Thyroid gland (tissue), 4 donors: ENCODE measurements at regions not wholly inside any gene's neighbourhood (a gene's known extent, or its start where the extent isn't known, plus 50 kb on each side); places are given as distances from the start of the nearest gene placed in this dataset.

ENCODE experiments used
- DNase-seq, 2 donors: peaks; one replicate each; pipeline ENCODE4 v3.0.0-alpha.2; 2019
- H3K27ac ChIP-seq, 3 donors: fragments of 200-600 bp; sonication (generic); 1 replicate in 2 of 3; 2 replicates in 1 of 3; pipeline ENCODE4 v1.5.1; 2016 to 2019; ENCODE audit warnings: mild to moderate bottlenecking in 1 of 3, moderate library complexity in 1 of 3
- H3K27me3 ChIP-seq: fragments of 200-600 bp; sonication (generic); one replicate; pipeline ENCODE4 v1.5.1; 2019
- H3K36me3 ChIP-seq, 2 donors: fragments of 200-600 bp; sonication (generic); one replicate each; pipeline ENCODE4 v1.5.1; 2016 to 2019
- H3K4me1 ChIP-seq, 2 donors: fragments of 200-600 bp; sonication (generic); one replicate each; pipeline ENCODE4 v1.5.1; 2017 to 2019
- H3K4me3 ChIP-seq, 3 donors: fragments of 200-600 bp; sonication (generic); replicated peaks in 1 of 3; 1 replicate in 2 of 3; 2 replicates in 1 of 3; pipeline ENCODE4 v1.5.1; 2016; ENCODE audit warnings: mild to moderate bottlenecking in 1 of 3
- H3K9me3 ChIP-seq: fragments of 200-600 bp; sonication (generic); one replicate; pipeline ENCODE4 v1.5.1; 2017
- CTCF ChIP-seq, 6 experiments: fragments of 200-600 bp in 3 of 6; fragments of 450-650 bp in 3 of 6; sonication (generic) in 3 of 6; IDR thresholded peaks; one replicate each; pipeline ENCODE4 v1.5.1; 2016 to 2019; ENCODE audit warnings: antibody characterized with exemption in 6 of 6, mild to moderate bottlenecking in 2 of 6, inconsistent platforms in 1 of 6, moderate library complexity in 1 of 6
- POLR2A ChIP-seq, 2 donors: fragments of 450-650 bp; IDR thresholded peaks; one replicate each; pipeline ENCODE4 v1.6.1; 2017; ENCODE audit warnings: antibody characterized with exemption in 2 of 2, mild to moderate bottlenecking in 2 of 2, moderate library complexity in 1 of 2
- WGBS, 2 donors: methylation state at CpG; one replicate each; pipeline ENCODE4 v1.1.5; 2017; 5-methylcytosine and 5-hydroxymethylcytosine counted together
- intact Hi-C: fragments of 100-400 bp; cut with DNase I; formaldehyde crosslinking; loops from one replicate; pipeline ENCODE4 v1.15.1; 2023

- H3K36me3 ChIP-seq: no peaks in the 10 kb centered on the region
- H3K4me1 ChIP-seq: no peaks in the 10 kb centered on the region
- 96 to 100% methylated on average over 1 of the region's 1 CpG for WGBS, 2 donors
- no peak overlapping the region for H3K27ac ChIP-seq
- no peaks in the 10 kb centered on the region for H3K27me3 ChIP-seq
- no peak for DNase-seq
- H3K9me3 ChIP-seq: no peaks in the 10 kb centered on the region
- H3K4me3 ChIP-seq: no peak overlapping the region
- TF ChIP-seq CTCF (IDR thresholded peaks at IDR 0.05) (no peak), POLR2A (IDR thresholded peaks at IDR 0.05) (no peak)
- intact Hi-C loops: no loop called here
Measured at GRCh38 chr4:124867536-124867935, 155.0 kb upstream of the ANKRD50 start.

GRCh38 chr4:124866301-124866700, 153.8 kb upstream of the ANKRD50 start:
- intact Hi-C loops: no loop called here
- Histone ChIP-seq H3K4me3 (no peak overlapping the region), H3K9me3 (no peaks in the 10 kb centered on the region), H3K27ac (no peak overlapping the region), H3K4me1 (no peaks in the 10 kb centered on the region), H3K27me3 (no peaks in the 10 kb centered on the region), H3K36me3 (no peaks in the 10 kb centered on the region)
- no peak for DNase-seq
- WGBS, 2 donors: 78 to 82% methylated on average over 1 of the region's 1 CpG
- no peak for TF ChIP-seq CTCF (IDR thresholded peaks at IDR 0.05)
- no peak for TF ChIP-seq POLR2A (IDR thresholded peaks at IDR 0.05)

GRCh38 chr4:124863040-124863545, 150.6 kb upstream of the ANKRD50 start:
- no peaks in the 10 kb centered on the region for H3K27me3 ChIP-seq
- H3K4me1 ChIP-seq: no peaks in the 10 kb centered on the region
- WGBS, 2 donors: 83% methylated on average over 3 of the region's 3 CpGs
- no peaks in the 10 kb centered on the region for H3K9me3 ChIP-seq
- H3K27ac ChIP-seq: no peak overlapping the region
- intact Hi-C loops: no loop called here
- DNase-seq: no peak
- no peaks in the 10 kb centered on the region for H3K36me3 ChIP-seq
- TF ChIP-seq CTCF (IDR thresholded peaks at IDR 0.05): no peak
- TF ChIP-seq POLR2A (IDR thresholded peaks at IDR 0.05): no peak
- H3K4me3 ChIP-seq: no peak overlapping the region

- no peak for TF ChIP-seq POLR2A (IDR thresholded peaks at IDR 0.05)
- TF ChIP-seq CTCF (IDR thresholded peaks at IDR 0.05): no peak
- H3K4me1 ChIP-seq: no peaks in the 10 kb centered on the region
- no peak overlapping the region for H3K4me3 ChIP-seq
- intact Hi-C loops: no loop called here
- H3K36me3 ChIP-seq: no peaks in the 10 kb centered on the region
- H3K9me3 ChIP-seq: no peaks in the 10 kb centered on the region
- DNase-seq: no peak
- no peaks in the 10 kb centered on the region for H3K27me3 ChIP-seq
- H3K27ac ChIP-seq: no peak overlapping the region
Measured at GRCh38 chr4:124862261-124862660, 149.7 kb upstream of the ANKRD50 start.

GRCh38 chr4:124861761-124862160, 149.2 kb upstream of the ANKRD50 start:
- intact Hi-C loops: no loop called here

More at GRCh38 chr4:124861761-124862160, 149.2 kb upstream of the ANKRD50 start:
- H3K4me1 ChIP-seq: no peaks in the 10 kb centered on the region
- 73 to 79% methylated on average over 3 of the region's 3 CpGs for WGBS, 2 donors
- H3K27me3 ChIP-seq: no peaks in the 10 kb centered on the region
- no peak overlapping the region for H3K27ac ChIP-seq
- no peak for DNase-seq
- H3K36me3 ChIP-seq: no peaks in the 10 kb centered on the region
- H3K9me3 ChIP-seq: no peaks in the 10 kb centered on the region
- no peak overlapping the region for H3K4me3 ChIP-seq
- TF ChIP-seq CTCF (IDR thresholded peaks at IDR 0.05) (no peak), POLR2A (IDR thresholded peaks at IDR 0.05) (no peak)
